ENCODE measurements at regions not wholly inside any gene's neighbourhood (a gene's known extent, or its start where the extent isn't known, plus 50 kb on each side); places are given as distances from the start of the nearest gene placed in this dataset.
"Not testable (repeated sequence)": the region's sequence is repeated elsewhere in the genome, so short reads cannot be mapped to it uniquely, and the experiment has no call there.

GRCh38 chr2:11877764-11878163, 131.3 kb downstream of the LPIN1 start:
- ATAC-seq, result no peak
- no peak for DNase-seq
- intact Hi-C loops (cut with DNase I), result no loop called here

GRCh38 chr2:11885253-11885652, 138.8 kb downstream of the LPIN1 start:
- DNase-seq; intact Hi-C loops (cut with DNase I); ATAC-seq: not testable (repeated sequence)

DNA sequence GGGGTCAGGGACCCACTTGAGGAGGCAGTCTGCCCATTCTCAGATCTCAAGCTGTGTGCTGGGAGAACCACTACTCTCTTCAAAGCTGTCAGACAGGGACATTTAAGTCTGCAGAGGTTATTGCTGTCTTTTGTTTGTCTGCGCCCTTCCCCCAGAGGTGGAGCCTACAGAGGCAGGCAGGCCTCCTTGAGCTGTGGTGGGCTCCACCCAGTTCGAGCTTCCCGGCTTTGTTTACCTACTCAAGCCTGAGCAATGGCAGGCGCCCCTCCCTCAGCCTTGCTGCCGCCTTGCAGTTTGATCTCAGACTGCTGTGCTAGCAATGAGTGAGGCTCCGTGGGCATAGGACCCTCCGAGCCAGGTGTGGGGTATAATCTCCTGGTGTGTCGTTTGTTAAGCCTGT, 140.5 kb downstream of the LPIN1 start:
- DNase-seq; intact Hi-C loops (cut with DNase I); ATAC-seq: not testable (repeated sequence)

DNA sequence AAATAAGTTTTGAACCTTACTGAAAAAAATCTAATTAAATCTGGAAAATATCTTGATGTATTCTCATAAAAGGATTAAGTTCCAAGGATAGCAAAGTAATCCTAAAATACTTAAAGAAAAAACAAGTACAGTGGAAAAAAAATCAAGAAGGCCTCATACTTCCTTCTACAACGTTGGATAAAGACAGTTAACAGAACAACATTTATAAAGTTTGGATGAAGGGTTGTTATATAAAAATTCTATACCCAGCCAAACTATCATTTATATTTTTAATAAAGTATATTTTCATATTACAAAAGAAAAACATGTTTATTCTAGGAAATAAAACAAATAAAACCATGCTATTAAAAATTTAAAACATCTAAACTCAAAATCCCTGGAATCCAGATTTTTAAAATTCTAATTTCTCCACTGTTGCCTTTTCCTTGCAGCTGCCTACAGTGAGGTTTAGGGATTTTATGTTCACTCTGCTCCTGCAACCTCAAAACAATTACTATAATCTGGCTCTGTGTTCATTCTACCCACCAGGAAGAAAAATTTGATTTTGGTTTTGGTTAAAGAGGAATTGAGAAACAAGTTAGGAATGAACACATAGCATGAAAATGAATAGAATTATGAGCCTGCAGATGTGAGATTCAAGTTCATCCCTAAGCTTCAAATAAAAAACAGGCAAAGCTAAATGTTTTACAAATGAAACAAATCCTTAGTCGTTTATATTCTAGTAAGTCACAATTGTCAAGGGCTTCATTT, 142.8 kb downstream of the LPIN1 start:
- DNase-seq, result no peak
- intact Hi-C loops (cut with DNase I), result no loop called here
- ATAC-seq, result no peak

DNA sequence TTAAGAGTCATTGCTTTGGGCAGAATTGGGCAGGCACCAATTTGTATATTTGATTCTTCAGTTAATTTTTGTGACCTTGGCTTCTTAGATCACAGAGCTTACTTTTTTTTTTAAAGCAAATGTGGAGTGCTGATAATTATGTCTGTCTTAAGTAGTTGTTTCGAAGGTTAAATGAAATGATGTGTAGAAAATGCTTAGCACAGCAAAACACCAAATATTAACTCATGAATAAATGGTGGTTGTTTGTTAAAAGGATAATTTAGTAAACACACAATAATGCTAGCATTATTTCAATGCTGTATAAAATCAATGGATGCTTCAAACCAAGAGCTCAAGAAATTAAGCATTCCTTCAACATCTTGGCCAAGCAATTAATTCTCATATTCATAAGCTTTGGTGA, 143.4 kb downstream of the LPIN1 start:
- no peak for DNase-seq
- no peak for ATAC-seq

GRCh38 chr2:11891028-11891427, 144.6 kb downstream of the LPIN1 start:
- ATAC-seq (peak in 1 of 2 donors; percentile 24), DNase-seq (no peak)
- intact Hi-C loops (cut with DNase I), result no loop called here

More for the DNA sequence above, 143.4 kb downstream of the LPIN1 start:
- intact Hi-C loops (cut with DNase I), result no loop called here

GRCh38 chr2:11891671-11892440, 145.4 kb downstream of the LPIN1 start:
- intact Hi-C loops (cut with DNase I), result no loop called here
- DNase-seq (no peak), ATAC-seq (no peak)

DNA sequence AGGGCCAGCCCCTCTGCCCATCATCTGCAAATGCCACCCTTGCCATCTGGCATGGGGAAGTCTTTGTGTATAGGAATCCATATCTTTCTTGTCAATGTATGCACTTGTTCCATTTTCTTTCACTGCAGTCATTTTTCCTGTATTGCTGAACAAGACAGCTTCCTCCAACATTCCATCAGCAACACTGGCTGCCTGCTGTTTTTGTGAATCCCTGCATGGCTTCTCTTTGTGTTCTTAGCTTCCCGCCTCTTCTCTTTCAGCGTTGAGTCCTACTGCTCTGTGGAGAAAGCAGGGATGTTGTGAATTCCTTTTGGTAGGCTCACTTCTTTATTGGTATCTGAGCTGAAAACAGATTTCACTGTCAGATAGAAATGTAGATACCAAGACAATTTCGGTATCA, 150.0 kb downstream of the LPIN1 start:
- DNase-seq (no peak), ATAC-seq (no peak)
- intact Hi-C loops (cut with DNase I), result no loop called here

- DNase-seq (no peak), ATAC-seq (peak in 1 of 2 donors; percentile 27)
- intact Hi-C loops (cut with DNase I), result no loop called here
Measured at GRCh38 chr2:11898576-11898975, 152.1 kb downstream of the LPIN1 start.

GRCh38 chr2:11899264-11899818, 152.9 kb downstream of the LPIN1 start:
- peak in 1 of 2 donors; percentile 37 for ATAC-seq
- DNase-seq, result no peak
- intact Hi-C loops (cut with DNase I), result no loop called here

- DNase-seq; ATAC-seq; intact Hi-C loops (cut with DNase I): not testable (repeated sequence)
Measured at GRCh38 chr2:11900891-11901290, 154.5 kb downstream of the LPIN1 start.

- intact Hi-C loops (cut with DNase I), result no loop called here
- ATAC-seq, result no peak
- no peak for DNase-seq
Measured at GRCh38 chr2:11901351-11902069, 155.1 kb downstream of the LPIN1 start.

DNA sequence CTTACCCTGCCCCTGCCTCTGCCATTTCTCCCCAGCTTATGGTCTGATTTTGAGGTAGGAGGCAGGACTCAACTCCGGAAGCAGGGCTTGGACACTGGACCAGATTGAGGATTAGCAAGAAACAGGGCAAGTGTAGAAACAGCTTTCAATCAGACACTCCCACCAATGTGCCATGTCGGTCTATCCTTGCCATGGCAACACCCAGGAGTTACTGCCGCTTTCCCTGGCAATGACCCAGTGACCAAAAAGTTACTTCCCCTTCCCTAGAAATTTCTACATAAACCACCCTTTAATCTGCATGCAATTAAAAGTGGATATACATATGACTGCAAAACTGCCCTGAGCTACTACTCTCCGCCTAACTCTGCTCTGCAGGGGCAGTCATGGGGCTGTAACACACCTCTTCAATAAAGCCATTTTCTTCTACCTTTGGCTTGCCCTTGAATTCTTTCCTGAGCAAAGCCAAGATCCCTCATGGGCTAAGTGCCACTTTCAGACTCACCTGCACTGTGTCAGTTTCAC, 156.7 kb downstream of the LPIN1 start:
- DNase-seq (no peak), ATAC-seq (no peak)
- intact Hi-C loops (cut with DNase I), result no loop called here

DNA sequence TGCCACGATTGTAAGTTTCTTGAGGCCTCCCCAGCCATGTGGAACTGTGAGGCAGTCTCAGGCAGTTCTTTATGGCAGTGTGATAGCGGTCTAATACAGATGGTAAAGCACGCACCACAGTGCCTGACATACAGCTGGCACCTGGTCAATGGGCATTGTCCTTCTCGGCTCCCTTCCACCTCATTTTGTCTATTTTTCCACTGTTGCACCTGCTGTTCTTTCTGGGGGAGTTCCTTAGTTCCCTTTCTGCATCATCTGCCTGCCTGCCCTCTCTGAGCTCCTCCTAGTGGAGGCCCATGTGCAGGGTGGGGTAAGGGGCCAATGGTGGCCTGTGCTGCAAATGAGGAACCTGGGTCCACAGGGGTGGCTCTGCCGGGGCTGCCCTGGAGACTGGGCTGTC, 157.6 kb downstream of the LPIN1 start:
- ATAC-seq, result peak in 1 of 2 donors; percentile 46
- intact Hi-C loops (cut with DNase I), result no loop called here
- no peak for DNase-seq

GRCh38 chr2:11904941-11905340, 158.5 kb downstream of the LPIN1 start:
- intact Hi-C loops (cut with DNase I), result no loop called here
- ATAC-seq (no peak), DNase-seq (no peak)

- DNase-seq (no peak), ATAC-seq (peak in 1 of 2 donors; percentile 55)
- intact Hi-C loops (cut with DNase I), result no loop called here
Measured at GRCh38 chr2:11907190-11907589, 160.8 kb downstream of the LPIN1 start.

- intact Hi-C loops (cut with DNase I), result no loop called here
- no peak for DNase-seq
- no peak for ATAC-seq
Measured at GRCh38 chr2:11910971-11911370, 164.5 kb downstream of the LPIN1 start.

- DNase-seq (no peak), ATAC-seq (no peak)
- intact Hi-C loops (cut with DNase I), result no loop called here
Measured at GRCh38 chr2:11912980-11913379, 166.5 kb downstream of the LPIN1 start.

DNA sequence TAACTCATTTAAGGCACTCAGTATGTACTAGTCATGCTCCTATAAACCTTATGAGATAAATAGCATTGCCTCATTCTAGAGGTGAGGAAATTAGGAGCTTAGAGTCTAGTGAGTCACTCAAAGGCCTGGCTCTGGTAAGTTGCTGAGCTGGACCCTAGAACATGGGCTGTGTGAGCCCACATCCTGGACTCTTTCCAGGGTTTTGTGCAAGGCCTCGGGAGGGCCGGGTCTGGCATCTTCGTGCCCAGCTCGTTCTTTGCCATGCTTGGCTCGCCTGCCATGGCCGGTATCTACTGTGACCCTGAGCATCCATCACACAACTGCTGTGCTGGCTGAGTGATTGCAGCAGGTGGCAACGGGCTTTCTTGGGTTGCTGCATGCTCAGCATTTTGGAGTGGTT, 168.0 kb downstream of the LPIN1 start:
- intact Hi-C loops (cut with DNase I), result no loop called here
- DNase-seq (no peak), ATAC-seq (peak; percentile 23 to 64)
